ENCODE measurements at regions not wholly inside any gene's neighbourhood (a gene's known extent, or its start where the extent isn't known, plus 50 kb on each side); places are given as distances from the start of the nearest gene placed in this dataset.

DNA sequence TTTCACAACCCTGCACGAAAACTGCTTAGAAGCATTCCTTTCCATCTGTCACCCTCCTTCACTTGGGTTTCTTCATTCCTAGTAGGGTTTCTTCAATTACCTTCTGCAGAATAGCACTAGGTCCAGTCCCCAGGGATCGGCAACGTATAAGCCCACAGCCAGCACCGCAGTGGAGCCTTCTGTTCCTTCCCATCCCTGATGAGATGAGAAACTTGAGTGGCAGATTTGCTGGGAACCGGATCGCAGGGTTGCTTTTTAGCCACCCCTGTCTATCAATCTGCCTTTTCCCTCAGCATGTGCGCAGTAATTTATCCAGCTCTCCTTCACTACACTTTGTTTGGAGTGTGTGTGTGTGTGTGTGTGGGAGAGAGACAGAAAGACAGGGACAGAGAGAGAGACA is 94.2 kb downstream of the CD8B2 start:
- CTCF ChIA-PET (ENCODE audit: low intra/inter-chr PET ratio): no interaction called here
- H3K9ac ChIP-seq (ENCODE audit: insufficient read depth in 1 of 2, low read depth in 2 of 2, low read length in 2 of 2): no peak overlapping the region
- H3K4me2 ChIP-seq (ENCODE audit: insufficient read depth, low read length): no peak overlapping the region
- peaks cover 10 to 32% of the 10 kb centered on the region in 2 experiments; a peak in 4 of 5 replicates for H3K27me3 ChIP-seq (ENCODE audit: control insufficient read depth in 2 of 2, insufficient read depth in 2 of 2, low read length in 2 of 2)
- FAIRE-seq (no peak), DNase-seq (ENCODE audit: extremely low read depth in 1 of 4, low spot score in 3 of 4) (no peak), ATAC-seq (no peak)
- no peaks in the 10 kb centered on the region for H3K36me3 ChIP-seq (ENCODE audit: control insufficient read depth, insufficient read depth, low read length)
- WGBS (ENCODE audit: insufficient coverage, low coverage, missing lambda C conversion rate): 0% methylated on average over 7 of the region's 7 CpGs
- in situ Hi-C loops (cut with MboI) (no loop called here), intact Hi-C loops (cut with micrococcal nuclease) (no loop called here)
- H3K4me3 ChIP-seq: no peak overlapping the region
- H3K27ac ChIP-seq (ENCODE audit: extremely low read depth, low read depth, low read length): no peak overlapping the region
- TF ChIP-seq, protein P1, sequence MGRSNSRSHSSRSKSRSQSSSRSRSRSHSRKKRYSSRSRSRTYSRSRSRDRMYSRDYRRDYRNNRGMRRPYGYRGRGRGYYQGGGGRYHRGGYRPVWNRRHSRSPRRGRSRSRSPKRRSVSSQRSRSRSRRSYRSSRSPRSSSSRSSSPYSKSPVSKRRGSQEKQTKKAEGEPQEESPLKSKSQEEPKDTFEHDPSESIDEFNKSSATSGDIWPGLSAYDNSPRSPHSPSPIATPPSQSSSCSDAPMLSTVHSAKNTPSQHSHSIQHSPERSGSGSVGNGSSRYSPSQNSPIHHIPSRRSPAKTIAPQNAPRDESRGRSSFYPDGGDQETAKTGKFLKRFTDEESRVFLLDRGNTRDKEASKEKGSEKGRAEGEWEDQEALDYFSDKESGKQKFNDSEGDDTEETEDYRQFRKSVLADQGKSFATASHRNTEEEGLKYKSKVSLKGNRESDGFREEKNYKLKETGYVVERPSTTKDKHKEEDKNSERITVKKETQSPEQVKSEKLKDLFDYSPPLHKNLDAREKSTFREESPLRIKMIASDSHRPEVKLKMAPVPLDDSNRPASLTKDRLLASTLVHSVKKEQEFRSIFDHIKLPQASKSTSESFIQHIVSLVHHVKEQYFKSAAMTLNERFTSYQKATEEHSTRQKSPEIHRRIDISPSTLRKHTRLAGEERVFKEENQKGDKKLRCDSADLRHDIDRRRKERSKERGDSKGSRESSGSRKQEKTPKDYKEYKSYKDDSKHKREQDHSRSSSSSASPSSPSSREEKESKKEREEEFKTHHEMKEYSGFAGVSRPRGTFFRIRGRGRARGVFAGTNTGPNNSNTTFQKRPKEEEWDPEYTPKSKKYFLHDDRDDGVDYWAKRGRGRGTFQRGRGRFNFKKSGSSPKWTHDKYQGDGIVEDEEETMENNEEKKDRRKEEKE (IDR thresholded peaks at IDR 0.05; ENCODE audit: borderline replicate concordance in 1 of 2, control insufficient read depth in 1 of 2, low read depth in 2 of 2, low read length in 1 of 2): no peak
- TF ChIP-seq NFE2 (IDR thresholded peaks at IDR 0.05; ENCODE audit: low read depth) (no peak), MCM7 (IDR thresholded peaks at IDR 0.05) (no peak)
- H3K9me3 ChIP-seq (replicated peaks; ENCODE audit: control insufficient read depth, insufficient read depth, low read depth, low read length): no peaks in the 10 kb centered on the region
- no TSS peak for BruUV-seq (replicated peaks)
- H3K9me1 ChIP-seq (ENCODE audit: control insufficient read depth, insufficient read depth, low read length): no peaks in the 10 kb centered on the region
- H4K20me1 ChIP-seq (replicated peaks; ENCODE audit: control insufficient read depth, insufficient read depth, low read length): no peaks in the 10 kb centered on the region
- no peaks in the 10 kb centered on the region for H3K79me2 ChIP-seq (ENCODE audit: control insufficient read depth, insufficient read depth, low read length)
- no peak overlapping the region for H2AFZ ChIP-seq (ENCODE audit: low read depth, low read length)
- H3K4me1 ChIP-seq (replicated peaks in 1 of 2; ENCODE audit: control insufficient read depth in 2 of 2, insufficient read depth in 2 of 2, low read length in 2 of 2): peaks cover 0 to 3% of the 10 kb centered on the region in 2 experiments; a peak in 1 of 5 replicates
- POLR2A ChIA-PET: no interaction called here

Measured in K562 (cell line).